NCI-H1436 treated with DMSO at 0.1 percent for 48 hours (cell line): ENCODE measurements at regions not wholly inside any gene's neighbourhood (a gene's known extent, or its start where the extent isn't known, plus 50 kb on each side); places are given as distances from the start of the nearest gene placed in this dataset.
"Not testable (repeated sequence)": the region's sequence is repeated elsewhere in the genome, so short reads cannot be mapped to it uniquely, and the experiment has no call there.

ENCODE experiments used
- DNase-seq: peaks from one replicate; lab custom pipeline; 2025; lab: John Stamatoyannopoulos, UW

- no peak for DNase-seq
These were observed 597.6 kb downstream of the MATN1 start for GRCh38 chr1:30125821-30126170.

GRCh38 chr1:30125021-30125820 lies 598.2 kb downstream of the MATN1 start:
- no peak for DNase-seq

DNA sequence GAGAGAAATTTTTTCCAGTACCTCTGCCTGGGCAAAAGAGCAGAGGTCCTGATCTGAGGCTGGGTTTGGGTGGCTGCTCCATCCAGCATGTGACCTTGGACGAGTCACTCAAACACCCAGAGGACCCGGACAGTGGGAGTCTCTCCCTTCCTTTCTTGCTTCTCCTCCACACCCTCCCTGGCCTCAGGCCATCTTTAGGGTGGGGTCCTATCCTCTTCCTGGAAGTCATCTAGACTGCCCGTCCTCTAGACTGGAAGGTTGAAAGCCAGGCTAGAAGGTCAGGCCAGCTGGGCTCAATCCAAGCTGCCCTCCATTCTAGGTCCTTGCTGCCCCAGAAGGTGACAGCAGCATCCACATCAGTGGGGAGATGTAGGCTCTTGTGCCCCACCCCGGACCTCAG lies 599.5 kb downstream of the MATN1 start:
- no peak for DNase-seq

- DNase-seq, result no peak
These were observed 600.3 kb downstream of the MATN1 start for GRCh38 chr1:30123036-30123435.

DNA sequence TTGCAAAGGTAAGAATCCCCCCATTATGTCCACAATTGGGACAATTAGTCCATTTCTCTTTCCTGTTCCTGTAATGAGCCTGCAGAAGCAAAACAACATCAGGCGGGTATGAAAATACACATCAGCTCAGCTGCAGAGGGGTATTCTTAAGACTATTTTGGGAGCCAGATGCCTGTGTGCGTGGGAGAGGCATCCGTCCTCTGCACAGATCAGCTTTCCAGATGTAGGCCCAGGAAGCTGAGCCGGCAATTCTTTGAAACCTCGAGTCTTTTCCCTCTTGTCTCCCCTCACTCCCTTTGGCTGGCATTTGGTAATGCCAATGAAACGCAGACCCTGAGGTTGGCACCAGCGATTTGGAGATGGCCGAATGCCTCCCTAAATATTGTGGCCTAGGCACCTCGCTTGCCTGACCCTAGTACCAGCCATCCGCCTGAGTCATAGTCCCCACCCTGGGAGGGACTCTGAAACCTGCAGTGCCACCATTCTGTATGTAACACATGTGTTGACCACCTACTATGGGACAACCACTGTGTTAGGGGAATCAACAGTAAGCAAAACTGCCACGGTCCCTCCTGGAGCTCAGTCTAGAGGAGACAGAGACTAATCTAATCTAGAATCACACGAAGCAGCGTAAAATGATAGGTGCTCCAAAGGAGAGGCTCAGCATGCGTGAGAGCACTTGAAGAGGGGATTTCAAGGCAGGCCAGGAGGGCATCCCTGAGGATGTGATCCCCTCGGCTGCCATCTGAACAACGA lies 603.0 kb downstream of the MATN1 start:
- no peak for DNase-seq

DNA sequence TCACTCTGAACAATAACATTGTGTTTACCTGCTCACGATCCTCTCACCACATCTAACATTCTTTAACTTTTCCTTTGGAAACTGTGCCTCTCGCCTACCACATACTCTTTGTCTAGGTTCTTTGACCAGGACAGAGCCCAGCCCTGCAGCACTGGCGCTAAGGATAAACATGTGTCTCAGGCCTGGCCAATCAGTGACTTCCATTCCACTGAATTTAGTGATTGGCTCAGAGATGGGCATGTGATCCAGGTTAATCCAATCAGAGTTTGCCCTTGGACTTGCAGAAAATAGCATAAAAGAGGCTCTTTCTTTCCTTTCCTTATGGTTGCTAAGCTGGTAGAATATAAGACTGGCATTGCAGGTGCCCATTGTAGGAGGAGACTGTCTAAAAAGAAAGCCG lies 605.7 kb downstream of the MATN1 start:
- no peak for DNase-seq

- no peak for DNase-seq
These were observed 612.0 kb downstream of the MATN1 start for GRCh38 chr1:30111431-30111830.

DNA sequence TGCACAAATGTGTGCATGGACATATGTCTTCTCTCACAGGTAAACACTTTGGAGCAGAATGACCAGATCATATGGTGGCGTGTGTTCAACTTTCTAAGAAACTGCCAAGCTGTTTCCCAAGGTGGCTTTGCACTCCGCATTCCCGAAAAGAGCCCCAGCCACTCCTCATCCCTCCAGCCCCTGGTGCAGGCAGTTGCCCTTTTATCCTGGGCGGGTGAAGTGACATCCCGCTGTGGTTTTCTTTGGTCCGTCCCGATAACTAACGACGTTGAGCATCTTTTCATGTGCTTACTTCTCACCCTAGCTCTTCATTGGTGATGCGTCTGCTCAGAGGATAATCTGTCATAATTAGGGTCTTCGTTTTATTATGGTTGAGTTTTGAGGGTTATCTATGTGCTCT lies 612.5 kb downstream of the MATN1 start:
- DNase-seq, result no peak

DNA sequence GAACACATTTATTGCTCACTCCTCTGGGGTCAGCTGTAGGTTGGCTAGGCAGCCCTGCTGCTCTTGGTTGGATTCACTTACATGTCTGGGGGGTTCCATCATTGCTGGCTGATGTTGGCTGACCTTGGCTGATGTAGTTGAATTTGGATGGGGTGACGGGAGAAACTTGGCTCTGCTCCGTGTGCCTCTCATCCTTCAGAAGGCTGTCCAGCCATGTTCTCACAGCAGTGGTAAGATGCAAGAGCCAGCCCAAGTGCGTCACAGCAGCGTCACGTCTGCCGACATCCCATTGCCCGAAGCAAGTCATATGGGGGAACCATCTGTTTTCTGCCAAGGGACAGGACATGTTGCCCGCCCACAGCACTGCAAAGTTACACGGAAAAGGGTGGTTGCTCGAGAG lies 613.5 kb downstream of the MATN1 start:
- DNase-seq, result no peak

DNA sequence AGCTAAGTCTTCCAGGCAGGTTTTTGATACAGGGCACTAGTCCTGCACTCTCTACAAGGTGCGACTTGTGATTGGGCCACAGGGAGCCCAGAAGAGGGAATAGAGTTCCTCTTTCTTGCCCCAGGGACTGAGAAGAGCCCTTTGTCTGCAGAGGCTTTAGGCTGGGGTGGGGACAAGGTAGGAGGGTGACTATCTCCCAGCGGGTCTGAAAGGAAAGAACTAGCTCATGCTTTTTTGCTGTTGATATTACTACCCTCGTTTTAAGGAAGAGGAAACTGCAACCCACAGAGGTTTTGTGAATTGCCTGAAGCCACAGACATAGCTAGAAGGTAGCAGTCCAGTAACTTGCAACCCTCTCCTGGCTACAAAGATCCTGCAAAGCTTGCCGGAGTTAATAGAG lies 615.2 kb downstream of the MATN1 start:
- no peak for DNase-seq

- DNase-seq, result no peak
These were observed 617.3 kb downstream of the MATN1 start for GRCh38 chr1:30106125-30106524.

GRCh38 chr1:30104551-30104950 lies 618.8 kb downstream of the MATN1 start:
- no peak for DNase-seq

- no peak for DNase-seq
These were observed 619.5 kb downstream of the MATN1 start for GRCh38 chr1:30103708-30104411.

GRCh38 chr1:30102605-30103004 lies 620.8 kb downstream of the MATN1 start:
- no peak for DNase-seq

DNA sequence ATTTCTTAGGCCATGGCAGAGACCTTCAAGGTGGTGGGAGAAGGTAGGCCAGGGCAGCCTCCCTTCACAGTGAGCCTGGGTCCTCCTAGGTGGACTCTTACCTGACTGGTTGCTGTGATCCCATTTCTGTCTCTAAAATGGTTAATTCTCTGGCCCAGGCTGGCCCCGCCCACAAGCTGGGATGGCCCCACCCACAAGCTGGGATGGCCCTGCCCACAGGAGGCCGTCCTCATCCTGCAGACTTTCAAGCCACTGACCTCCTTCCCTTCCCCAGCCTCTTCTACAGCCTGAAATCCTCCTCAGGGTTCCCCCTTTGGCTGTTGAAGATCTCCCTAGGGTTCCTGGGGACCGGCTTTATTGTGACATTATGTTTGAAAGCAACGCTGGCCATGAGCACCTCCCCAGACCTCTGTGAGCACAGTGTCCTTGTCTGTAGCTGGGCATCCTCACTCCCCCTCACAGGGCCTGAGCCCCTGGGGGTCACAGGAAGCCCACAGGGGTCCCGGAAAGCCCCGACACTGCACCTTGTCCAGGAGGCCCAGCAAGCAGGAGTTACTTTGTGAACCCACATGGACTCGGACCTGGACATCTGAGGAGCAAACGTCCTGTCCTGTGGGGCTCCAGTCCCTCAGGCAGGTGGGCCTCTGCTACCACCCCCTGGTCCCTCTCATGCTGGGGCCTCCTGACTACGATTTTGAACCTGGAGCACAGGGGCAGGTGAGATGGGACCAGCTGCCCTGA lies 621.7 kb downstream of the MATN1 start:
- no peak for DNase-seq

DNA sequence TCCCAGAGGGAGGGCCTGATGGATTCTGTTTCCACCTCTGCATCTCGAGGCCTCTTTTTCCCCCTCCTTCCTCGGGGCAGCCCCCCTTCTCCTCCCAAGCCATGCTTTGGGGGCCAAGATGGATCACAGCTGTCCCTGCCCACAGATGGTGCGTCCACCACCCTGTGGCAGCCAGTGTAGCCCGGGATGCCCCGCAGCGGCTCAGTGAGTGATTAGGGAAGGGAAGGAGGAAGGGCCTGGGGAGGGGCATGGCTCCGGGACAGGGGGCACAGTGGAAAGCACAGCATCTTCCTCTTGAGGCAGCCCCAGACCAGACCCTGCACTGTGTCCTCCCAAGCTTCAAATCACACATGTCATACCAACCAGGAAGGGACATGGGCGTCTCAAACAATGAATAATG lies 622.4 kb downstream of the MATN1 start:
- no peak for DNase-seq

GRCh38 chr1:30100524-30100862 lies 622.9 kb downstream of the MATN1 start:
- no peak for DNase-seq

GRCh38 chr1:30099587-30100523 lies 623.5 kb downstream of the MATN1 start:
- no peak for DNase-seq

GRCh38 chr1:30097851-30098250 lies 625.5 kb downstream of the MATN1 start:
- DNase-seq, result not testable (repeated sequence)

DNA sequence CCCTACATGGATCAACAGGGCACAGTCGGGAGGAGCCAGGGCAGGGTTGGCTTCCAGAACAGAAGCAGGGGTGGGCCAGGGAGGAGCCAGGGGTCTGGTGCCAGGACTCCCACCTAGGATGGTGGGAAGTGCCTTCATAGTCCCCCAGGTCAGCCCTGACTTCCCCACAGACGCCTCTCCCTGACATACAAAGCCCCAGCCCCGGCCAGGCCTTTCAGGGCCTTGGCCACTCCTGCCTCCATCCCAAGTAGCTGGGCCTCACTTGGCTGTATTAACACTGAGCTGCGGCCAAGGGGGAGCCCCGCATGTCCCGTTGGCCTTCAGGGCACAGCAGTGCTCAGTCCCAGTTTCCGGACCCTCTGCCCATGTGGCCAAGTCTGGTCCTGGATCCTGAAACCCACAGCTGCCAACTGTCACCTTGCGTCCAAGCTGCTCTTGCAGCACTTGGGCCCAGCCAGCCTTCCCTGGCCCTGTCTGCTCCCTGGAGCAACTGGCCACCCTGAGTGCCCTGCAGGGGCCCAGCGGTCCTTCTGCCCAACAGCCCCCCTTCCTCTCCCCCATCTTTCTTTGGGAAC lies 627.8 kb downstream of the MATN1 start:
- no peak for DNase-seq

- no peak for DNase-seq
These were observed 628.3 kb downstream of the MATN1 start for GRCh38 chr1:30095051-30095450.
